ENCODE measurements at regions not wholly inside any gene's neighbourhood (a gene's known extent, or its start where the extent isn't known, plus 50 kb on each side); places are given as distances from the start of the nearest gene placed in this dataset.

- TF ChIP-seq ZNF396 (CRISPR knock-in tag; IDR thresholded peaks at IDR 0.05; ENCODE audit: borderline replicate concordance) (no peak), ZMAT4 (CRISPR knock-in tag; IDR thresholded peaks at IDR 0.05) (no peak)
Measured at GRCh38 chr15:98484914-98485313, 163.4 kb upstream of the IGF1R start (continued).

- ATAC-seq: no peak
Measured at GRCh38 chr15:98485451-98485850, 162.9 kb upstream of the IGF1R start.

More at GRCh38 chr15:98485451-98485850, 162.9 kb upstream of the IGF1R start:
- POLR2A ChIA-PET: no interaction called here
- Mint-ChIP-seq H3K36me3 (peaks cover 13% of the 10 kb centered on the region), H3K27ac (no peak overlapping the region), H3K27me3 (ENCODE audit: low read depth) (no peaks in the 10 kb centered on the region), H3K9me3 (peaks cover 19% of the 10 kb centered on the region), H3K4me1 (0 out of 2 replicates have a peak, but pooled peaks cover 3% of the 10 kb centered on the region), H3K4me3 (no peak overlapping the region)
- TF ChIP-seq ZNF138 (CRISPR knock-in tag; conservative IDR thresholded peaks at IDR 0.05): no peak
- no peak for TF ChIP-seq FOXP4 (CRISPR knock-in tag; IDR thresholded peaks at IDR 0.05)
- no peak for TF ChIP-seq ELF4 (CRISPR knock-in tag; IDR thresholded peaks at IDR 0.05; ENCODE audit: low read depth)
- no peak for TF ChIP-seq ZNF263 (CRISPR knock-in tag; IDR thresholded peaks at IDR 0.05; ENCODE audit: low read depth)
- TF ChIP-seq ZBTB43 (CRISPR knock-in tag; IDR thresholded peaks at IDR 0.05): no peak
- no peak for TF ChIP-seq NR2C2 (CRISPR knock-in tag; IDR thresholded peaks at IDR 0.05)
- no peak for TF ChIP-seq MAX (CRISPR knock-in tag; IDR thresholded peaks at IDR 0.05)
- no peak for TF ChIP-seq ATF3 (CRISPR knock-in tag; conservative IDR thresholded peaks at IDR 0.05)
- TF ChIP-seq HMGA2 (CRISPR knock-in tag; IDR thresholded peaks at IDR 0.05): no peak
- no peak for TF ChIP-seq ARID4B (CRISPR knock-in tag; IDR thresholded peaks at IDR 0.05; ENCODE audit: borderline replicate concordance)
- no peak for TF ChIP-seq IRF2 (CRISPR knock-in tag; IDR thresholded peaks at IDR 0.05; ENCODE audit: borderline replicate concordance, low read depth)
- DNase-seq (ENCODE audit: low spot score): no peak
- CTCF ChIA-PET: no interaction called here

All from WTC11 (cell line).